Ammon's horn (tissue), 1 donor: ENCODE measurements at regions not wholly inside any gene's neighbourhood (a gene's known extent, or its start where the extent isn't known, plus 50 kb on each side); places are given as distances from the start of the nearest gene placed in this dataset.
A peak's percentile ranks its signal among the peaks of the same experiment; 100 is the strongest.

Experiments used
- DNase-seq: peaks from one replicate; pipeline ENCODE4 v3.0.0-alpha.2; 2016; ENCODE audit warnings: low spot score

- DNase-seq = no peak
These were observed 439.9 kb upstream of the MAF start for GRCh38 chr16:80040413-80040812.

GRCh38 chr16:80039777-80040176, 439.2 kb upstream of the MAF start:
- no peak for DNase-seq

- no peak for DNase-seq
These were observed 438.0 kb upstream of the MAF start for GRCh38 chr16:80038566-80038965.

- no peak for DNase-seq
These were observed 434.6 kb upstream of the MAF start for GRCh38 chr16:80034948-80035663.

GRCh38 chr16:80034469-80034826, 433.9 kb upstream of the MAF start:
- DNase-seq = no peak

GRCh38 chr16:80033783-80034468, 433.4 kb upstream of the MAF start:
- DNase-seq = no peak

GRCh38 chr16:80029761-80030481, 429.4 kb upstream of the MAF start:
- DNase-seq = no peak

- DNase-seq = no peak
These were observed 428.8 kb upstream of the MAF start for GRCh38 chr16:80029381-80029630.

GRCh38 chr16:80028581-80029380, 428.2 kb upstream of the MAF start:
- DNase-seq = no peak

GRCh38 chr16:80027007-80027965, 426.7 kb upstream of the MAF start:
- DNase-seq = peak; percentile 45

- no peak for DNase-seq
These were observed 424.7 kb upstream of the MAF start for GRCh38 chr16:80025236-80025635.

- no peak for DNase-seq
These were observed 423.9 kb upstream of the MAF start for GRCh38 chr16:80024443-80024842.

GRCh38 chr16:80023865-80024264, 423.3 kb upstream of the MAF start:
- no peak for DNase-seq

- DNase-seq = no peak
These were observed 418.9 kb upstream of the MAF start for GRCh38 chr16:80019395-80019794.

GRCh38 chr16:80018466-80018865, 417.9 kb upstream of the MAF start:
- DNase-seq = no peak

- no peak for DNase-seq
These were observed 416.3 kb upstream of the MAF start for GRCh38 chr16:80016731-80017326.

- DNase-seq = no peak
These were observed 415.0 kb upstream of the MAF start for GRCh38 chr16:80015566-80015965.

- no peak for DNase-seq
These were observed 413.9 kb upstream of the MAF start for GRCh38 chr16:80014241-80014939.

- no peak for DNase-seq
These were observed 412.0 kb upstream of the MAF start for GRCh38 chr16:80012586-80012985.

GRCh38 chr16:80009971-80010659, 409.6 kb upstream of the MAF start:
- DNase-seq = no peak
